DND-41 (cell line): ENCODE measurements at regions not wholly inside any gene's neighbourhood (a gene's known extent, or its start where the extent isn't known, plus 50 kb on each side); places are given as distances from the start of the nearest gene placed in this dataset.

Source experiments
- EZH2 ChIP-seq: IDR thresholded peaks from 3 replicates; pipeline ENCODE4 v1.6.1; 2012; ENCODE audit warnings: borderline replicate concordance, low read depth, mild to moderate bottlenecking, moderate library complexity, low read length, inconsistent platforms; ENCODE audit not compliant: severe bottlenecking
- TF ChIP-seq, protein P1 (sequence below): IDR thresholded peaks from 2 replicates; pipeline ENCODE4 v1.5.1; 2012; ENCODE audit warnings: borderline replicate concordance, low read length, moderate library complexity, mild to moderate bottlenecking; ENCODE audit not compliant: poor library complexity, severe bottlenecking; ENCODE audit errors: extremely low read depth

DNA sequence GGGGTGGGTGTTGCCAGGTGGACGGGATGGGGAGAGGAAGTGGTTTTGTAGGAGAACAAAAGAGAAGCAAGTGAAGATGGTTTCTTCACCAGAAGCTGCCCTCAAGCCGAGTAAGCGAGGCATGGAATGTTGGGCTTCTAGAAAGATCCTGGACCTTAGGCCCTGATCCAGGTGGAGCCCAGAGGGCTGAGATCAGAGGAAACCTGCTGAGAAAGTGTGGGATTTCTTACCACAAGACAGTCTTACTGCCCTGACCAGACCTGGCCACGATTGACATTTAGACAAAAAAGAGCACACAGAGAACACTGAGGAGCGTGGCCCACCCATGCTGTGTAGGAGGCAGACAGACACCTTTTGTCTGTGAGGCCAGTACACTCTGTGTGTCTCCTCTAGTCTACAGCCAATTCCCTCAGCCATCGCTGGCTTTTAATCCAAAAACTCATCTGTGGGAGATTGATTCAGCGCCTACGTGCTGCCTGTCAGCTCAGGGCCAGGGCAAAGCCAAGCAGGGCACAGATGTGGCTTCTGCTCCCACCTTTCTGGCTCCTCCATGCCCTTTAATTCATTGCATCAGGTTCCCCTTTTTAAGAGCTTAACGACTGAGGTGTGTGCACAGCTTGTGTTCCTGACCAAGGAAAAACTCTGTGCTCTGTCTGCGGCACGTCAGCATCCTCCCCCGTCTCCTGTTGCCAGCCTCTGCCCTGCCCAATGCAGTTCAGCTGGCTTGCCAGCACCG, 123.3 kb downstream of the AKAP11 start:
- TF ChIP-seq, protein P1, sequence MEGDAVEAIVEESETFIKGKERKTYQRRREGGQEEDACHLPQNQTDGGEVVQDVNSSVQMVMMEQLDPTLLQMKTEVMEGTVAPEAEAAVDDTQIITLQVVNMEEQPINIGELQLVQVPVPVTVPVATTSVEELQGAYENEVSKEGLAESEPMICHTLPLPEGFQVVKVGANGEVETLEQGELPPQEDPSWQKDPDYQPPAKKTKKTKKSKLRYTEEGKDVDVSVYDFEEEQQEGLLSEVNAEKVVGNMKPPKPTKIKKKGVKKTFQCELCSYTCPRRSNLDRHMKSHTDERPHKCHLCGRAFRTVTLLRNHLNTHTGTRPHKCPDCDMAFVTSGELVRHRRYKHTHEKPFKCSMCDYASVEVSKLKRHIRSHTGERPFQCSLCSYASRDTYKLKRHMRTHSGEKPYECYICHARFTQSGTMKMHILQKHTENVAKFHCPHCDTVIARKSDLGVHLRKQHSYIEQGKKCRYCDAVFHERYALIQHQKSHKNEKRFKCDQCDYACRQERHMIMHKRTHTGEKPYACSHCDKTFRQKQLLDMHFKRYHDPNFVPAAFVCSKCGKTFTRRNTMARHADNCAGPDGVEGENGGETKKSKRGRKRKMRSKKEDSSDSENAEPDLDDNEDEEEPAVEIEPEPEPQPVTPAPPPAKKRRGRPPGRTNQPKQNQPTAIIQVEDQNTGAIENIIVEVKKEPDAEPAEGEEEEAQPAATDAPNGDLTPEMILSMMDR: no peak
- no peak for TF ChIP-seq EZH2
